GOT3 (cell line): ENCODE measurements at regions not wholly inside any gene's neighbourhood (a gene's known extent, or its start where the extent isn't known, plus 50 kb on each side); places are given as distances from the start of the nearest gene placed in this dataset.

ENCODE experiments used
- DNase-seq: peaks from one replicate; lab custom pipeline; 2025; ENCODE audit warnings: mixed read lengths; lab: John Stamatoyannopoulos, UW

DNA sequence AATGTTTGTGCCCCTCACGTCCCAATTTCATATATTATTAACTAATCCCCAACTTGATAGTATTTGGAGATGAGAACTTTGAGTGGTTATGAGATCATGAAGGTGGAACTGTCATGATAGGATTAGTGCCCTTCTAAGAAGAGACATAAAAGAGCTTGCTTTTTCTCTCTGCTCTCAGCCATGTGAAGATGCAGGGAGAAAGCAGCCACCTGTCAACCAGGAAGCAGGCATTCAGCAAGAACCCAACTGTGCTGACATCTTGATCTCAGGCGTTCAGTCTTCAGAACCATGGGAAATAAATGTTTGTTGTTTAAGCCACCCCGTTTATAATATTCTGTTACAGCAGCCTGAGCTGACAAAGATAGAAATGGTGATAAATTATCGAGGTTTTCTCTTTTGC is 278.7 kb upstream of the KCNMB2 start:
- no peak for DNase-seq

DNA sequence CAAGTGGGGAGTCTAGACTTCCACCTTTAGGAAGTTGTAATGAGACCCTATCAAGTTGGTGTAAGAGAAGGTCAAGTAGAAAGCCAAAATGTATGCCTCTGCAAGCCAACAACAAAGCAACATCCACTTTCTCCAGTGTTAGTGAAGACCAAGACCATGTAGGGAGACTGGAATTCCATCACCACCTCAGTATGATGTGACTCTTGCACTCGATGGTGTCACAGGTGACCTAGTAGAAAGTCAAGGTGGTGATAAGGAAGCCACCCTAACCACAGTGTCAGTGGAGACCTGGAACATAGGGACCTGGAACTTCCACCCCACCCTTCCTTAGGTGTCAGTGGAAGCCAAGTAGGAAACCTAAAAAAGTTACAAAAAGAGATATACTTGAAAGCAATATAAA is 278.1 kb upstream of the KCNMB2 start:
- DNase-seq: no peak

DNA sequence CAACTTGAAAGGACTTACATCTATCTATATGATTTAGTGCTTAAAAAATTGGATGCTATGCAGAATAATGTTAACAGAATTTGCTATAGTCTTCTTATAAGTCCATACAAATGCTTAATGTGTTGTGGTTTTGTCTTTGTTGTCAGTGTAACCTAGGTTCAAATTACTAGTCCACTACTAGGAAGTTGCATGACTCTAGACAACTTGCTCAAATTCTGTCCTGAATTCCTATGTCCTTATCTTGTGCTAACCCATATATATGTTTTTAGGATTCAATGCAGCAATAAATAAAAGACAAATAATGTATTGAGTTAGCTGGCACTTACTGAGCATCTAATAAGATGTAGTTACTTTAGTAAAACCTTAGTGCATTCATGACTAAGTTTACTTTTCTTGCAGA is 276.5 kb upstream of the KCNMB2 start:
- DNase-seq: no peak

DNA sequence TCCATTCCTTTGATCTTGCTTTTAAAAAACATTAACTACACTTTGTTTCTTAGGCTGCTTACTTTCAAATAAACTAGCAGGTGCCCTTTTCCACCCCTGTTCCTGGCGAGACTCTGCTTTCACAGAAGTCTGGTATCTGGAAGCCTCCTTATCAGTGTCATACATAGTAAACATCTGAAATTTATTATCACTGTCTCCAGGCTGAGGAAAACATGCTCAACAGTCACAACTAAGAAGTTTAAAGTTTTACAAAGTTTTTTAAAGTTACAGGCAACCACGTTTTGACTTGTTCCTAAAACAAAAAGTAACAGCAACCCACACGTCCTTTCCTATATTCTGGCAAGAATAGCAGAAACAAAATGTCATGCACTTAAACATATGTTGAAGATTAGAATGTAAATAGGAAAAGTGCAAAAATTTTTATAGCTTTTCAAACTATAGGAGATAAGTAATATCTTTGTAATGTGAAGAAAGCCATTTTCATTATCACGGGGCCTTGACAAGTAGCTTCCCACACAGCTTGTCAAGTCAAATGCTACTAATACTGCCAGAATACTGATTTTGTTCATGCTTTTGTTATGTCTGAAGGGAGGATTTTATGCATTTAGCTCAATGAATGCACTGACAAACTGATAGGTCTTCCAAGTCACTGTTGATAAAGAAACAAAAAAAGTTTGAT is 275.2 kb upstream of the KCNMB2 start:
- no peak for DNase-seq

DNA sequence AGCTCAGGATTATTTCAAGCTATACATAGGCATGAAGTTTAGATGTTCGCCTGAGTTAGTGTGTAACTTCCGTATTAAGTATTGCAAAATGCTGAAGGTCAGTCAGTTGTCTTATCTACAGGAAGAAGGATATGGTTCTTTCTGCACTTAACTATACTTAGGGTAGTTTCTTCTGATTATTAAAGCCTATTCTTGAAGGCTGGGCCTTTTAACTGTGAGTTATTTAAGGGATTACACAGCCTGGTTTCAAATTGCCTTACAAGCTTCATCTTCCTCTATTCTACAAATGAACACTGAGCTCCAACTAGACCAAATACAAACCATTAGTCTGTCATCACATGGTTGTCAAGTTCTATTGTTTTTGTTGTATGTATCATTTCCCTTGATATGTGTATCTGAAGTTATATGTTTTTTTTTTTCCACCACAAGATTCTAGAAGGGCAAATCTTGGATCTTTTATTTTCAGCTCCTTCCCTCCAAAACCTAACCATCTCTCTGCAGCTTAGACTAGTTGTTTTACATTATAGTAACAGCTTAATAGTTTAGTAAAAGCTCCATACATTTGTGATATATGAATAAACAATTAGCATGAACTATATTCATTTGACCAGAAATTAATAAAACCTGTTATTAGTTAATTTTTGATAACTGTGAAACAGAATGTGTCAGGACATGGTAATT is 272.9 kb upstream of the KCNMB2 start:
- DNase-seq: no peak

DNA sequence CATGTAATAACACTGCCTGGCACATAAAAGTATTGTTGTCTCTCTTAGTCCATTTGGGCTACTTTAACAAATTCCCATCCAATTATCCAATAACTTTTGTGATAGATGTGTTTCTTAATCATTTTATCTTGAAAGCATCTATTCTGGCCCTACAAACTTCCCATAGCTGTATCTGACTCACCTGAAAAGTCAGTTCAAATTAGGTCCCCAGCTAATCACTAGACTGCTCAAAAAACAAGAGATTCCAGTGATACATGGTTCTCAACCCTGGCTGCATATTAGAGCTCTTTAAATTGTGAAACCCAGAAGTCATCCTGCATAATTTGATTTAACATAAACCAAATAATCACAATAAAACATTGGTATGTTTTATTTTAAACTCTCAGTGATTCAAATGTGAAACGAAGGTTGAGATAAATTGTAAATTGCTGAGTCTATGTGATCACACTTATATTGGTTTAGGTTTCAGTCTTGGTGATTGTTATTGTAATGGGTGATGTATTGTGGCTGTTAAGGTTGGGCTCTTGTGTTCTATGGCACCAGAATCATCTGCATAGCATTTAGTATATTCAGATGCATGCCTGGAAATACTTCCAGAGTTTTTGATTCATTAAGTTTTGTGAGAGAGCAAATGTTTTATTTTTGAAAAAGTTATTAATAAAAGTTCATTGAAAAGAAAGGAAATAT is 268.9 kb upstream of the KCNMB2 start:
- DNase-seq: no peak

DNA sequence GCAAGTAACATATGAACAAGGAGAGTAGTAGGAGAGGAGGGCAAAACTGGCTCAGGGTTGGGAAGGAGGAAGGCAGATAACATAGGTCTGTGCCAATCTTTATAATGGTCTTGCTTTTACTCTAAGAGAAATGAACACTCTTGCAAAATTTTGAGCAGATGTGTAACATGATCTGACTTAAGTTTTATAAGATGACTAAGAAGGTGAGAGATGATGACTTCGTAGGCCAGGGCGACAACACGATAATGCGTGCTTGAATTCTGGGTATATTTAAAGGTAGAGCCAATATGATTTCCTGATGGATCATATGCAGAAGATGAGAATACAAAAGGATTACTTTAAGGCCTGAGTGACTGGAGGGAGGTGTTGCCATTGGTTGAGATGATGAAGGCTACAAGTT is 265.4 kb upstream of the KCNMB2 start:
- DNase-seq: no peak

DNA sequence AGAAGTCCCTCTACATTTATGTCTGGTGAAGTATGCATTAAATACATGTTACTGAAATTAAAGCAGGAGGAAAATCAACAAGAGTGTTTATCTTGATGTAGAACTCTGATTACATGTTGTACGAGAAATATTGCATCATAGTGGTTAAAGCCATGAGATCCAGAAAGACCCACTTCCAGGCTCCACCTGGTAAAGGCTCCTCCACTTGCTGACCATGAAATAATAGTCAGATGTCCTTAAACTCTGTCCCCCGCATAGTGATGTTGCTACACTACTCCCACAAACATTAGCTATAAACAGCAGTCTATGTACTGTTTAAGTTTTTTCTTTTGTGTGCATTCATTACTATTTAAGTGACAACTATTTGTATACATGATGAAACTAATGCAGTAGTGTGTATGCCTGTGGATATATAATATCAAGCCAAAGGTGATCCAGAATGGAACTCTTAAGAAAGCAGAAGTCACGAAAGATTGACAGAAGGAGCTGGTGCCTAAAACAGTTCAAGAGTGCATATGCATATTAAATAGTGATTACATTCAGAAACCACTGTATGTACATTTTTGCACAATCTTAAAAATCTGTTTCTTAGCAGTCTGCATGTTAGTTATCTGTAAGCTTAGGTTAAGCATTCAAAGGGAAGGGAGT is 264.4 kb upstream of the KCNMB2 start:
- no peak for DNase-seq

DNA sequence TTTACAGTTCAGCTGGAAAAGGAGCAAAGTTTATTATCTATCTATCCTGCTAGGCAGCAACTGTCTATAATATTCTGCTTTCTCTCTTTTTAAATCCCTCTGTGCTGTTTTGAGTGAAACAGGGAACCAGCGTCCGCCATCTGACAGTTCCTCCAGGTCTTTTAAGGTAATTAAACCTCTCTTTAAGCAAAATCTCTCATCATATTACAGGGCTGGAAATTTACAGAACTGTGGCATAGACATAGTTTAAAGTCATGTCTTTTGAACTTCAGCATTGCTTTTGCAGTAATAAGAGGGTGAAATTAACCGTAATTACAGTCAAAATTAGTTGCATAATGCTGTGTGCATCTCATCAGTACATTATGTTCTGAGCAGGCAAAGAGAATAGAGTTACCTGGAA is 263.4 kb upstream of the KCNMB2 start:
- no peak for DNase-seq

DNA sequence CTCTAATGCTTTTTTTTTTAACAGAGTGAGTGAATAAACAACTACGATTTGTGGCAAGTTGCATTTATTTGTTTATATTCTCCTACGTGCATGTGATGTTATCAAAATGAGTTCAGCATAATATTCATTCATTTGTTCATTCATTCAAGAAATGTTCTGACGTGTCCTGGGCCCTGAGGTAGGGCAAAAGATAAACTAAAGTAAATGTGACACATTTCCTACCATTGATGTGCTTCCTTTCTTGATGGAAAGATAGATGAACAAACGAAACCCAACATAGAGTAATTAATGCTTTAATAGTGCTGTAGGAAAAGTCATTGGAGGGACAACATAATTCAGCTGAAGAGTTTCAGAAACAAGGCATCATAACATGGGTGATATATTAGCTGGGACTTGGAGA is 261.5 kb upstream of the KCNMB2 start:
- no peak for DNase-seq

DNA sequence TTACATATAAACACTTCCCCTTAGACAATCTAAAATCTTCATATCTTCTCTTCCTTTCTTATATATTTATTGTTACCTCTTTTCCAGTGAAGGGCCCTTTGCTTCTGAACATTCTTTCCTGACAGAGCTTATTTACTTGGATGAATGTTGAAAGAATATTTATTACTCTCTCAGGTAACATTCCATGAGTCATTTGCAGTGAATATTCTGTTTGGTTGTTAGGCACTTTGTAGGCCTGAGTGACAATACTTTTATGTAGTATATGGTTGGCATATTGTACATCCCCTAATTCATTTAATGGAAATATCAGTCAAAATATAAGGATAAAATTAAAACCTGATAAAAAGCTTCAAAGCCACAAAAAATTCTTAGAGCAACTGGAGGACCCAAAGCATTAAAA is 260.9 kb upstream of the KCNMB2 start:
- no peak for DNase-seq

DNA sequence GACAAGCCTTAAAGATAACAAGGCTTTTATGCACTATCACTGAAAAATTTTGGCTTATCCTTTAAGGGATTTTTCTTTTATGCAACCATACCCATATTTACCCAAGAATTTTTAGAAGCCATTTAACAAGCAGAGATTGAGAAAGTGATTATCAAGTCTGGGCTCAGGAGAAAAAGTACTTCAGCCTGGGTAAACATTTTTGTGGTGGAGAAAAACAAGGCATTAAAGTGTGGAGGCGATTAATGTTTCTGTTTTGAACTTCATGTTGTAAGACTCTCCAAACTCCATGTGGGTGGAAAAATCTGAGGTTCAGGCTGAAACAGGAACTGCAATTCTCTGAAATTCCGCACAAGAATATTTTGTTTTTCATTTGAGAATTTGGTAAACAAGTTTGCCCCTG is 260.4 kb upstream of the KCNMB2 start:
- no peak for DNase-seq

DNA sequence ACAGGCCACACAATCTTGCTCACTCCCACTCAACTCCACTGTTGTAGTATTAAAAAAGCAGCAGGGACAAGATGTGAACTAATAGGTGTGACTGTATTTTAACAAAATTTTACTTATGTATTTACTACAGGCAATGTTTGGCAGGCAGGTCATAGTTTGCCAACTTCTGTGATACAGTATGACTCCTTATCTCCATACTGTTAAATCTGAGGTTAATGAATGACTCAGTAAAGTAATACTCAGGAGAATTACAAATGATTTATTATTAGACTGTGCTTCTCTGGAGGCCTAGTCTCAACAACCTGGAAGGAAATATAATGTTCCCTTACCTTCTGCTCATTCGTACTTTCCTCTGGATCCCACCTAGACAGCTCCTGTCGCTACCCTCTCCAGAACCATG is 258.6 kb upstream of the KCNMB2 start:
- no peak for DNase-seq

DNA sequence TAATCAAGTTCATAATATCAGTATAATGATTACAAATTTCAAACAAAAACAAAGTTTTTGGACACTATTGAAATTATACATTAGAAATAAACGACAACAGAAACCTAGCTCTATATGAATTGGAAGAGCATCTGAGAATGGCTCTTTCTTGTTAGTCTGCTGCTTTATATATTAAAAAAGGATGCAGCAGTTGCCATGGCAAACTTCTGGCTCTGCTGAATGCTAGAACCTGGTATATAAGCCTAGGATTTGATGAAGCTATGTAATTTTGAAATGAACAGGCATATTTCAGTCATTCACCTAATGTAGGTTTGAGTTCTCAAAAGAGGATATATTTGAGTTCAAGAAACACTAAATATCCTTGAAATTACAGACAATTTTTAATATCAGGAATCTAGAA is 252.7 kb upstream of the KCNMB2 start:
- no peak for DNase-seq

DNA sequence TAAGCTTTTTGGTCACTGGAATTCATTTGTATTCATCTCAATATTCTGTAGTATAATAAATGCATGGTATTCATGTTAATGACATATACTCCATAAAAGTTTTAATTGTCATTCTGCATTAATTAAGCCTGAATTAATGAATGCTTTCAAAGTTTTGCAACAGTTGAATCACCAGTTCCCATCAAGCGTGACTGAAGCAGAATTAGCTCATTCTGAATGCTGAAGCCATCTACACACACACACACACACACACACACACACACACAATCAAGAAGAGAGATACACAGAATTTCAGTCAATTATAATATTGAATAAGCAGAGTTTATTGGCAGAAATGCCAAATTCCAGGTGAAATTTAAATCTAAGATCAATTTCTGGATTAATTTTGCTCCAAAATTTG is 252.1 kb upstream of the KCNMB2 start:
- no peak for DNase-seq

DNA sequence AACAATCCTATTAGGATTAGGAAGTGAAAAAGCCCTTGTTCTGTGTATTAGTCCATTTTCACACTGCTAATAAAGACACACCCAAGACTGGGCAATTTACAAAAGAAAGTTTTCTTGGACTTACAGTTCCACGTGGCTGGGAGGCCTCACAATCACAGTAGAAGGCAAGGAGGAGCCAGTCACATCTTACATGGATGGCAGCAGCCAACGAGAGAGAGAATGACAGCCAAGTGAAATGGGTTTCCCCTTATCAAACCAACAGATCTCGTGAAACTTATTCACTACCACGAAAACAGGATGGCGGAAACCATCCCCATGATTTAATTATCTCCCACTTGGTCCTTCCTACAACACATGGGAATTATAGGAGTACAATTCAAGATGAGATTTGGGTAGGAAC is 248.2 kb upstream of the KCNMB2 start:
- no peak for DNase-seq

DNA sequence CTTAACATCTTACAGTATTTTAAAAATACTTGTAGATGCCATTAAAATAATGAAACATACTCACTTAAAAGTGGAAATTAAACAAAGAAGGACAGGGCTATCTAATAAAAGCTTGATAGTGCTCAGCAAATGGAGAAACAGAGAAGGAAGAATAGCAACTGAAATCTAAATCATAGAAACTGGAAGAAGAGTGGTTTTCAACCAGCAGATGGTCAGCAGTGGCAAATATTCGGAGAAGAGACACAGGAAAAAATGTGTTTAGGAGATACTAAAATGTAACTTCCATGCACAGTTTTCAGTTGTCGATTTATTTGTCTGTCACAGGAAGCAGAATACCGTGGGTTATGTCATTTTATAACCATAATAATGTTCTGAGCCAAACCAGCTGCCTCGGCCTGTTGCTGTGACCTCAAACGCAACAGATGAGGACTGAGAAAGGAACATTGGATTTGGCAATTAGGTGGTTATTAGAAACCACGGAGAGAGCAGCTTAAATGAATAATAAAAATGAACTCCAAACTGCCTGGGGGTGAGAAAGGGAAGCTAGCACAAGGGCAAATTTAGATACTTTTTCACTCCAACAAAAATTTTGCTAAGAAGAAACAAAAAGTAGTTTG is 246.6 kb upstream of the KCNMB2 start:
- DNase-seq: no peak

DNA sequence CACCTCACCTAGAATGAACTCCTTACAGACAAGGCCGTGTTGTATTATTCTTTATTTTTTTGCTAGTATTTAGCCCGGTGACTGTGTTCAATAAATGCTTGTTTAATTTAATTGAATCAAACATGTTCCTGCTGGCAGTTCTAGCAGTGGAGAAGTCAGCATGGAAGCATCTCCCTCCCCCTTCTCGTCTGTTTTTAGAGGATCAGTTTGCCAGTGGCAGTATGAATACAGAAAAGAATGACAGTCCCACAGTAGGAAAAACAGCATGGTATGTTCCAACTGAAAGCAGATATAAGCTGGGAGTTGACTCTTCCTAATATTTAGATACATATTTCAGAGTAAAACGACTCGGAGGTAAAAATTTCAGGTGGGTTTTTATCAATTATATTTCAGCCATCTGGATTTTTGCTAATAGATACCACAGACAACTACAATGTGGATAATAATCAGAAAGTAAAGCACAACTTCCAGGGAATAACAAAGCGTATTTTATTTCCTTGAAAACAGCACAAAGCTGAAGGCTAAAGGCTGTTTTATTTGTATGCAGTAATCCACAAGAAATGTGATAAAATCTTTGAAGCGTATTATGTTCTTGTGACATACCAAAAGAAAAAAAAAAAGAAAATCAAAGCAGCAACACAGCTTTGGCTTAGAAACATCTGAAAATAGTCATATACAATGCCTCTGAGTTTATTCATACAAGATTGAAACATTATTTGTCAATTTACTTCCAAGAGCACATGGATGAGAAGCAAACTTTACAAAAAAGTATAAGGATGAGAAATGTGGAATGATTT is 244.5 kb upstream of the KCNMB2 start:
- DNase-seq: no peak

DNA sequence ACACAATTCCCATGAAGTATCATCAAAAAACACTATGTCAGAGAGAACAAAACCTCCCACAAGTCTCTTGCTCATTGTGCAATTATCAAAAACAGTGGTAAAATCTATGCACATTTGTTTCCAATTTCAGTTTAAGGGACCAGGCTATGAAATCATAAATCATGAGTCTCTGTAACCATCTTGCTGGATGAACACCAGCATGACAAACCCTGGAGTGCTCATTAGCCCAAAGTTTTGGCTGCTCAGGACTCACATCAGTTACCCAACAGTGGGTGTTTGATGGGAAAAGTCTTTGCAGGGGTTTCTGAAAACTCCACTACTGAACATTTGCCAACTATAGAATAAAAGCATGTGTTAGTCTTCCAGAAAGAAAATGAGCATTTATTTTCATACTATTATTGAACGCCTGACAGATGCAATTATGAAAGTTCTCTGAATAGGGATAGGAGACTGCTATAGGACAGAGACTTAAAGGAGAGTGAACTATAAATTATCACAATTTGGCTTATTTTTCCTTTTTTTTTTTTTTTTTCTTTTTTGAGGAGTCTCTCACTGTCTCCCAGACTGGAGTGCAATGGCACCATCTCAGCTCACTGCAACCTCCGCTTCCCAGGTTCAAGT is 240.8 kb upstream of the KCNMB2 start:
- DNase-seq: no peak

DNA sequence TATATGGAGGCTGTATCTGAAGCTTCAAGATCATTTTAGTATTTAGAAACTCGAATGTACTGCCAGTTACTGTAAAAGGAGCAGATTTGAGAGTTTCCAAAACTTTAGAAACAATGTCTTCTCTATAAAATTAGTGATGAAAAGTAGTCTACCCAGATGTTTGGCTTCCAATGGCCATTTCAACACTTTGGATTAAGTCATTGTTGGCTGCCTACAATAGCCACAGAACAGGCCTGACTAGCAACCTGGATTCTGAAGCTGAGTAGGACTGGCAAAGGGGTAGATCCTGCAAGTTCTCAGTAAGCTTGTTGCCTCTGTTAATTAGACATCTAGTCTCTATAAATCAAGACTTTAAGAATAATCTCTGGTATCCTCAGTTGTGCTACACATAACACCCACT is 239.0 kb upstream of the KCNMB2 start:
- DNase-seq: no peak

DNA sequence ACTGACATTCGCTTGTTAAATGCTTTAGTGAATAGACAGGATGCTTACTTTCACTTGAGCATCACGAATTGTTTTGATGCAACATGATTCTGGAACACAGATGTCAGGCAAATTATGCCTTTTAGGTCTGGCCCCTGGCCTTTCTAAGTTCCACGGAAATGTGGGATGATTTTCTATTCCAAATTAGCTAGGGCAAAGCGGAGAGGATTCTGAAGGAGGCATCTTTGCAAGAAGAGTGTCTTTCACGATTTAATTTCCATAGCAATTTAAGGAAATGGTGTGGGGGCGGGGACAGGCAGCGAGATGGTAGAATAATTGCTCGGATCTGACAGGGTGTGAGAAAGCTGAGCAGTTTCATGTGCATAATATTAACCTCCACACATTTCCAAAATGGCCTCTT is 238.5 kb upstream of the KCNMB2 start:
- no peak for DNase-seq
